NCI-H1436 treated with DMSO at 0.1 percent for 48 hours (cell line): ENCODE measurements at regions not wholly inside any gene's neighbourhood (a gene's known extent, or its start where the extent isn't known, plus 50 kb on each side); places are given as distances from the start of the nearest gene placed in this dataset.

Experiments
- DNase-seq: peaks from one replicate; lab custom pipeline; 2025; lab: John Stamatoyannopoulos, UW

DNA sequence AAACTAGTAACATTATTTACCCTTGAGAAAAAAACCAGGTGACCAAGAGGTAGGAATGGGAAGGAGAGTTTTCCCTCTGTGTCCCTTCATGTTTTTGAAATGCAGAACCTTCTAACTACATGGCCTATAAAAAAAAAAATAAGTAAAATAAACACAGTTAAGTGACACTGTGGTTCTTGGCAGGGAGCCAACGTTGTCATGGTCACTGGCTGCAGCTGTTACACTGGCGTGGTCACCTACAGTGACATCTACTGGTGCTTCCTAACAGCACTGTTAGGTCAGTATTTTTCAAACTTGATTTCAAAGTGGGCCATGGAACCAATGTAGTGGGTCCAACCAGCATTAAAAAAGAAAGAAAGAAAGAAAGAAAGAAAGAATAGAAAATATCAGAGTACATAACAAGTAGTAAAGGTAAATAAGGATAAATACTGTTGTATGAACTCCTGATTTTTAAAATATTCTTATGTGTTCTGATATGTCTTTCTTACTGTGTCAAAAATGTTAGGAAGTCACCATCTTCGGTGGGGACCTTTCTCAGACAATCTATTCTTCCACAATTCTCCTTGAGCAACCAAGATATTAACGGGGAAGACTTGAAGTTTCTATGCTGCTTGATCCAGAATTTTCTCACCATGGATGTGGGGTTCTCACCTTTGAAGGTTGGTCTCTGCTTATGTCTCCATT, 59.1 kb upstream of the PJA2 start:
- peak; percentile 69 for DNase-seq

DNA sequence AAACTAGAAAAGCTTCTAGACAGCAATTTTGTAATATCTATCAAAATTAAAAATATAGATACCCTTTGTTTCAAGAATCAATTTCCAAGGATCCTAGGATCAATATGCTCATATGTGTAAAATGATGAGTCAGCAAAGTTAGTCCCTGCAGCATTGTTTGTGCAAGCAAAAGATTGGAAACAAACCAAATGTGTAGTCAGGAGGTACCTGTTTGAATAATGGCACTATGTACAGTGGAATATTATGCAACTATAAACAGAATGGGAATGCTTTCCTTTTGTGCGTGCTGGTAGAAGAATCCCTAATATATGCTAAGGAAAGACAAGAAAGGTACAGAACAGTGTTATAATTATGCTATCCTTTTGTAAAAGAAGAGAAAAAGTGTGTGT, 58.5 kb upstream of the PJA2 start:
- DNase-seq = no peak

DNA sequence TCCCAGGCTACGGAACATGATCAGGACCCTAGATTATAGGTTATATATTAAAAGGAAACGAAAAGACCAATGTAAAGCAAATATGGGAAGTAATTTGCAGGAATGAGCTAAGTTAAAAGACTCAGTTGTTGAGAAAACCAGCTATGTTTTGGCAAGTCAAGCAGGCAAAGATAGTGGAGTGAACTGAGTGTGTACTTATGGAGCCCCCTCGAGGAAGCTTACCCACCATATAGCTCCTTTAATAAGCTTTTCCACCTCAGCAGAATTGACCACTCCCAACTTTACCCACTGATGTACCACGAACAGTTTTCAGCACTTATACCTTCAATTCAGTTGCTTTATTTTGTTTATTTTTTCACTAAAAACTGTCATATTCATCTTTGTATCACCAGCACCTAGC, 57.3 kb upstream of the PJA2 start:
- DNase-seq = no peak
